Peyer's patch (tissue), 4 donors: ENCODE measurements at regions not wholly inside any gene's neighbourhood (a gene's known extent, or its start where the extent isn't known, plus 50 kb on each side); places are given as distances from the start of the nearest gene placed in this dataset.

ENCODE experiments used
- CTCF ChIP-seq, 6 experiments: fragments of 450-650 bp in 4 of 6; fragments of 200-600 bp in 2 of 6; sonication (generic) in 1 of 6; IDR thresholded peaks; one replicate each; pipeline ENCODE4 v1.5.1; 2017 to 2019; ENCODE audit warnings: antibody characterized with exemption in 6 of 6, mild to moderate bottlenecking in 3 of 6, moderate library complexity in 1 of 6
- POLR2A ChIP-seq, 2 donors: fragments of 450-650 bp; IDR thresholded peaks; one replicate each; pipeline ENCODE4 v1.5.1; 2017; ENCODE audit warnings: antibody characterized with exemption in 2 of 2, mild to moderate bottlenecking in 2 of 2, moderate library complexity in 2 of 2

DNA sequence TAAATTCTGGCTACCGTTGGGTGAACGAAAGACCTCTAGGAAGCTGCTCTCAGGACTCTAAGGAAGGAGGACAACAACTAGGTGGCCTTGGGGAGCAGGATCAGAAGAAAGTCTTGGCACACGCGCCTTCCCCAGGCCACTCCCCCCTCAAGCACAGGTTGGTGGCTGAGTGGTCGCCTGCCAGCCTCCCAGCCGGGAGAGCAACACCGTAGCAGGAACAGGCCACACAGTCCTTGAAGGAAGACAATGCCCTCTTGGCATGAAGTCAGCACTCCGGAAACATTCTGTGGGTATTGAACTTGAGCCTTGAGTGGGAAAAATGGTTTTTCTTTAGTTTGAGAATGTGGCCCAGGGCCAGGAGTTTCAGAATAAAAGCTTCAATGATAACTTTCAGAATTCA lies 87.4 kb upstream of the AGAP1 start:
- TF ChIP-seq CTCF (IDR thresholded peaks at IDR 0.05) = no peak
- TF ChIP-seq POLR2A (IDR thresholded peaks at IDR 0.05) = no peak
